Loucy (cell line): ENCODE measurements at regions not wholly inside any gene's neighbourhood (a gene's known extent, or its start where the extent isn't known, plus 50 kb on each side); places are given as distances from the start of the nearest gene placed in this dataset.

Experiments
- H2AFZ ChIP-seq: fragments of 200-600 bp; sonication (generic); 2 replicates; pipeline ENCODE4 v1.6.0; 2016; ENCODE audit warnings: antibody characterized with exemption, mild to moderate bottlenecking, low read length, moderate library complexity
- H3F3A ChIP-seq: fragments of 200-600 bp; 2 replicates; pipeline ENCODE4 v1.6.0; 2016; ENCODE audit warnings: antibody characterized with exemption, low read depth, mild to moderate bottlenecking
- H3K27me3 ChIP-seq: fragments of 200-600 bp; sonication (generic); 2 replicates; pipeline ENCODE4 v1.6.1; 2014; ENCODE audit warnings: low read length, mild to moderate bottlenecking; ENCODE audit not compliant: insufficient read depth, poor library complexity, severe bottlenecking
- H3K36me3 ChIP-seq: fragments of 200-600 bp; sonication (generic); 2 replicates; pipeline ENCODE4 v1.6.1; 2016; ENCODE audit warnings: low read length; ENCODE audit not compliant: insufficient read depth
- H3K4me1 ChIP-seq: fragments of 200-600 bp; sonication (generic); 2 replicates; pipeline ENCODE4 v1.5.1; 2014; ENCODE audit warnings: low read length, mild to moderate bottlenecking; ENCODE audit not compliant: insufficient read depth, poor library complexity, severe bottlenecking
- H3K4me2 ChIP-seq: fragments of 200-600 bp; sonication (generic); 2 replicates; pipeline ENCODE4 v1.6.0; 2014; ENCODE audit warnings: antibody characterized with exemption, low read length, low read depth, mild to moderate bottlenecking; ENCODE audit not compliant: poor library complexity, severe bottlenecking
- H3K4me3 ChIP-seq: fragments of 200-600 bp; sonication (generic); 2 replicates; pipeline ENCODE4 v1.5.1; 2014; ENCODE audit warnings: low read length, mild to moderate bottlenecking, mixed read lengths; ENCODE audit not compliant: poor library complexity, severe bottlenecking
- H3K79me2 ChIP-seq: fragments of 200-600 bp; sonication (generic); 2 replicates; pipeline ENCODE4 v1.6.1; 2014; ENCODE audit warnings: low read length; ENCODE audit not compliant: insufficient read depth
- H3K9ac ChIP-seq: fragments of 200-600 bp; sonication (generic); 2 replicates; pipeline ENCODE4 v1.6.0; 2014; ENCODE audit warnings: mild to moderate bottlenecking, low read depth, low read length, moderate library complexity; ENCODE audit not compliant: poor library complexity, severe bottlenecking
- H3K9me2 ChIP-seq: fragments of 200-600 bp; sonication (generic); replicated peaks from 2 replicates; pipeline ENCODE4 v1.6.1; 2016; ENCODE audit warnings: low read depth, low read length, mixed read lengths
- H3K9me3 ChIP-seq: fragments of 200-600 bp; sonication (generic); 2 replicates; pipeline ENCODE4 v1.6.1; 2014; ENCODE audit warnings: mild to moderate bottlenecking, antibody characterized with exemption, low read length, low read depth; ENCODE audit not compliant: insufficient read depth
- H4K20me1 ChIP-seq: fragments of 200-600 bp; sonication (generic); 2 replicates; pipeline ENCODE4 v1.6.0; 2014; ENCODE audit warnings: antibody characterized with exemption, low read length, mild to moderate bottlenecking; ENCODE audit not compliant: insufficient read depth, poor library complexity, severe bottlenecking
- CTCF ChIP-seq: fragments of 200-600 bp; sonication (generic); conservative IDR thresholded peaks from 2 replicates; pipeline ENCODE4 v1.5.1; 2014; ENCODE audit warnings: mild to moderate bottlenecking, antibody characterized with exemption, low read length
- EZH2phosphoT487 ChIP-seq: fragments of 200-600 bp; IDR thresholded peaks from 2 replicates; pipeline ENCODE4 v1.6.1; 2018; ENCODE audit warnings: antibody characterized with exemption, mild to moderate bottlenecking, moderate library complexity, borderline replicate concordance

GRCh38 chr12:111024205-111024801 lies 103.9 kb upstream of the MYL2 start:
- no peak overlapping the region for H3K4me3 ChIP-seq
- H3K36me3 ChIP-seq: no peaks in the 10 kb centered on the region
- no peaks in the 10 kb centered on the region for H3F3A ChIP-seq
- TF ChIP-seq CTCF: peak; percentile 95
- no peak for TF ChIP-seq EZH2phosphoT487
- no peaks in the 10 kb centered on the region for H3K79me2 ChIP-seq
- H3K27me3 ChIP-seq: no peaks in the 10 kb centered on the region
- H2AFZ ChIP-seq: no peak overlapping the region
- H3K9me2 ChIP-seq: no peaks in the 10 kb centered on the region
- no peak overlapping the region for H3K9ac ChIP-seq
- H3K4me1 ChIP-seq: no peaks in the 10 kb centered on the region
- H4K20me1 ChIP-seq: no peaks in the 10 kb centered on the region
- no peaks in the 10 kb centered on the region for H3K9me3 ChIP-seq
- no peak overlapping the region for H3K4me2 ChIP-seq

GRCh38 chr12:111022386-111022785 lies 102.0 kb upstream of the MYL2 start:
- Histone ChIP-seq H3K9ac (no peak overlapping the region), H3K4me2 (no peak overlapping the region), H3K9me3 (no peaks in the 10 kb centered on the region), H4K20me1 (no peaks in the 10 kb centered on the region), H2AFZ (no peak overlapping the region), H3K79me2 (no peaks in the 10 kb centered on the region), H3F3A (no peaks in the 10 kb centered on the region), H3K9me2 (no peaks in the 10 kb centered on the region), H3K27me3 (no peaks in the 10 kb centered on the region), H3K4me1 (no peaks in the 10 kb centered on the region), H3K4me3 (no peak overlapping the region), H3K36me3 (no peaks in the 10 kb centered on the region)
- TF ChIP-seq EZH2phosphoT487: no peak

- no peaks in the 10 kb centered on the region for H3K79me2 ChIP-seq
- no peaks in the 10 kb centered on the region for H3K36me3 ChIP-seq
- H3K4me1 ChIP-seq: no peaks in the 10 kb centered on the region
- TF ChIP-seq EZH2phosphoT487: no peak
- no peak for TF ChIP-seq CTCF
- H3K27me3 ChIP-seq: no peaks in the 10 kb centered on the region
- no peaks in the 10 kb centered on the region for H3K9me2 ChIP-seq
- H3F3A ChIP-seq: no peaks in the 10 kb centered on the region
- H3K9ac ChIP-seq: no peak overlapping the region
- no peak overlapping the region for H3K4me3 ChIP-seq
- no peak overlapping the region for H3K4me2 ChIP-seq
- H3K9me3 ChIP-seq: no peaks in the 10 kb centered on the region
- H2AFZ ChIP-seq: no peak overlapping the region
- no peaks in the 10 kb centered on the region for H4K20me1 ChIP-seq
These were observed 94.2 kb upstream of the MYL2 start for GRCh38 chr12:111014547-111014946.

GRCh38 chr12:111012918-111013317 lies 92.5 kb upstream of the MYL2 start:
- Histone ChIP-seq H3K9ac (no peak overlapping the region), H3K9me2 (no peaks in the 10 kb centered on the region), H3K36me3 (no peaks in the 10 kb centered on the region), H3K4me1 (no peaks in the 10 kb centered on the region), H3K27me3 (no peaks in the 10 kb centered on the region), H3K4me3 (no peak overlapping the region), H3K9me3 (no peaks in the 10 kb centered on the region), H3F3A (no peaks in the 10 kb centered on the region), H3K4me2 (no peak overlapping the region), H3K79me2 (no peaks in the 10 kb centered on the region), H2AFZ (no peak overlapping the region), H4K20me1 (no peaks in the 10 kb centered on the region)
- TF ChIP-seq EZH2phosphoT487: no peak
- no peak for TF ChIP-seq CTCF
